HL-60 (cell line): ENCODE measurements at regions not wholly inside any gene's neighbourhood (a gene's known extent, or its start where the extent isn't known, plus 50 kb on each side); places are given as distances from the start of the nearest gene placed in this dataset.

Experiments
- CTCF ChIP-seq: IDR thresholded peaks from one replicate; pipeline ENCODE4 v1.5.1; 2011; ENCODE audit warnings: low read length, control low read depth, inconsistent platforms; ENCODE audit not compliant: insufficient read depth
- POLR2AphosphoS5 ChIP-seq: IDR thresholded peaks from 2 replicates; pipeline ENCODE4 v1.6.1; 2012; ENCODE audit warnings: low read depth

GRCh38 chr5:67547682-67548081, 351.1 kb upstream of the CD180 start:
- no peak for TF ChIP-seq POLR2AphosphoS5
- no peak for TF ChIP-seq CTCF
